ENCODE measurements at regions not wholly inside any gene's neighbourhood (a gene's known extent, or its start where the extent isn't known, plus 50 kb on each side); places are given as distances from the start of the nearest gene placed in this dataset.
"Not testable (repeated sequence)": the region's sequence is repeated elsewhere in the genome, so short reads cannot be mapped to it uniquely, and the experiment has no call there.

DNA sequence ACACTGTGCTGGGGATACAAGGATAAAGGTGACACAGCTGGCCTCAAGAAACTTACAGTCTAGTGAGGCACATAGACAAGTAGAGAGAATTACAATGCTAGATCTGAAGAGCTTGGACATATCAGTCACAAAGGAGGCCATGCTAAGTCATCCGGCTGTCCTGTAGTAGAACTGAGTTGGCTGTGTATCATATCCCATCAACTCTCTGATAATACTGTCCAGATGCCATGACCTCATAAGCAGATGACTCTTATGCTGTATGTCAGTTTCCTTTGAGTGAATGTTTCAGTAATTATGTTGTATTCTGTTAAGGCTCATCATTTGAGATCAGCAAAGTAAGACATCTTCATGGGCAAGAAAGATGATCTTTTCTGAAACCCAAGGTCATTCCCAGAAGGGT is 442.9 kb downstream of the MID1IP1 start:
- DNase-seq, result no peak

DNA sequence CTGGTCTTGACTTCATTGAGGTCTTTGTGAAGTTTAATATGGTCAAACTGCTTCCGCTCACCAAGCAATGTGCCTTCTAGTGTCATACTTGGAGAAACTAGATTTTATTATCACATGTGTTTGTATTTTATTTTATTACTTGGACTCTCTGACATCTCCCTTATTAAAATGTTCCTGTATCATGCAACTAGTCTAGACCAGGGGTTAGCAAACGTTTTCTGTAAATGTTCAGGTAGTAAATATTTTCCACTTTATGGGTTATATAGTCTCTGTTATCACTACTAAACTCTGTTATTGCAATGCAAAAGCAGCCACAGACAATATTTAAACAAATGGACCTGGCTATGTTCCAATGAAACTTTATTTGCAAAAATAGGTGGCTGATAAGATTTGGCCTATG is 443.8 kb downstream of the MID1IP1 start:
- DNase-seq, result no peak

DNA sequence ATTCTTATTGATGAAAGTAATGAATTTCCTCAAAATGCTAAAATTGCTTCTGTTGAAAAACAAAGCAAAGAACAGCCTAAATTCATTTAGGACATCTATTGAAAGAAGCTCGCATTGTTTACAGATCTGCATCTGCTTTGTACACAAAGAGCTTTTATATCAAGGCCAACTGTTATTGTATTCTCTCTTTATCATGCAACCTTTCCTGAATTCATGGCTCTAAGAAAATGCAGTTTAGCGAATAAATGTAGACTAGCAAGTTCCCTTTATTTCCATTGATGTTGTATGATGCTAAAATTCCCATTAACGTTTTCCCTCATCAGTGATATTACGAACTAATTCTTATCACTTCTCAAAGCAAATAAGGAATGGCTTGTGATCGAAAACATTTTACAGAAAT is 446.3 kb downstream of the MID1IP1 start:
- no peak for DNase-seq

DNA sequence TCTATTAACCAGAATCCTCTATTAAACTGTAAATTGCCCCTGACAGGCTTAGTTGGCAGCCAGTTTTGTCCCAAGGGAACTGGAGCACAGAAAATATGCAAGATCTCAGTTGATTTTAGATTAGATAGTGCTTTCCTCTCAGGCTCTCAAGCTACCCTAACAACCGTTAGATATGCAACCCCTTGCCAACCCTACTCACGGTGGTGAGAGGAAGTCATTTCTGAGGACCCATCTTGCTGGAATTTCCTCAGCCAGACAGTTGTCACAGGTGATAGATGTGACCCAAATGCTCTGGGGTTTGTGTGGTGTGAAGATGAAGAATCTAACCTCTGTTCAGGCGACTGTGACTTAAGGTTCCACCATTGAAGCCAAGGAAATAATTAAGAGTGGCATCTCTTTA is 447.1 kb downstream of the MID1IP1 start:
- no peak for DNase-seq

DNA sequence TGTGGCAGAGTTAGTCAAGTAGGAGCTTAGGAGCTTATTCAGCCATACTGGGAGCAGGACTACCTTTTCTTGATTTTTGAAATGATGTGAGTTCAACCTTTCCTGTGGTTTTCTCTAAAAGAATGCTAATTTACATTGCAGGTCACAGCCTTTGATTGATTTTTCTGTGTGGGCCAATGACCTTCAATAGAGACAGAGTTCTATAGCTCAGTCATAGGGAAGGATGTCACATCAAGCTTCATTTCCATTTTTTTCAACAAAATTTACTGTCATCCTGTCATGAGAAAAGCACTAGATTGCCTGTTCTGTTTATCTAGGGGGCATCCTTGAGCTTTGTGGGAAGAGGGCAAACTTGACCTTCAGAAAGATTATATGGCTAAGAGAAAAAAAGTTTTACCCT is 448.7 kb downstream of the MID1IP1 start:
- no peak for DNase-seq

DNA sequence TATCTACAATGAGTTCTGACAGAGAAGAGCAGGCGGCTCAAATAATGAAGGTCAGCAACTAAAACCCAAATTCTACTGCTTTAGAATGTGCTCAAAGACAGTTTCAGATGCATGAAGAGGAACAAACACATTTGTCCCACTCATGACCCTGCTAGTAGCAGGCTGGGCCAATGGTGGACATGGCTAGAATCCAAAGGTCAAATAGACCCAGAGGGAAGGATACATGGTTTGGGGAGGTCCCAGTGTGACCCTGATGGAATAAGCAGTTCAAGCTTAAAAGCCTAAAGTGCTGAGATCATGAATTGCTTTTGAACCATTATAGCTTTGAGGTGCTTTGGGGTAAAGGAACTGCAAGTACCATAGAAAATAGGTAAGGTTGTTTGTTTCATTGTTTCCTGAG is 450.7 kb downstream of the MID1IP1 start:
- no peak for DNase-seq

DNA sequence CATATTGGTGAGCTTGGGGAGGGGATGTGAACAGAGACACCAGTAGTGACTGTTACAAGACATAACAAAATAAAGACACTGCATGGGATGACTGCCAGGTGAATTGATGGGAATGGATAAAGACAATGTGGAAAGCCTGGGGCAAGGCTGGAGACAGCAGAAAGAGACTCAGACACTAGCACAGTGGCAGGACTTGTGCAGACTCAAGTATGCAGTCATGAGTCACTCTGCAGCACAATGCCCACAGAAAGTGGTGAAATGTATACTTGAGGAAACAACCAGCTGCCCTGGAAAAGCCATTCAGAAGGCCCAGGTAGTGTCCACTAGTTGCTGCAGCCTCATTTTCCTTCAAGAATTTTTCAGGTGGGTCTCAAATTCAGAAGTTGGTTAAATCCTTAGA is 452.3 kb downstream of the MID1IP1 start:
- no peak for DNase-seq

DNA sequence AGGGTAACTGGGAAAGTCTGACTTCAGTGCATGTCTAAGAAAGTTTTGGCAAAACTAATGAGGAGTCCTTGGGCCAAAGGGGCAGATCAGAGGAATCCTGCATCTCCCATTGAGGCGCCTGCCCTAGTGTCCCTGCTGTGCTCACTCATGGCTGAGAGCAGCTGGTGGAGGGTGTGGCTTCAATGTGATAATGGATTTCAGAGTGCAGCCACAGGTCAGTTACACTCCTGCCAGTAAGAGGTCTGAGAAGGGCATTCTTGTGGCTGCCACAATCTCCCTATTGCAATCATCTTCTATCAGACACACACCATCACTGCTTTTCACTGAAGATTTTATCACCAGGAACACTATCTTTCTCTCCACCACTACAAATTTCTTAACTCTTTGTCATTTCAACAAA is 457.1 kb downstream of the MID1IP1 start:
- peak; percentile 15 for DNase-seq

DNA sequence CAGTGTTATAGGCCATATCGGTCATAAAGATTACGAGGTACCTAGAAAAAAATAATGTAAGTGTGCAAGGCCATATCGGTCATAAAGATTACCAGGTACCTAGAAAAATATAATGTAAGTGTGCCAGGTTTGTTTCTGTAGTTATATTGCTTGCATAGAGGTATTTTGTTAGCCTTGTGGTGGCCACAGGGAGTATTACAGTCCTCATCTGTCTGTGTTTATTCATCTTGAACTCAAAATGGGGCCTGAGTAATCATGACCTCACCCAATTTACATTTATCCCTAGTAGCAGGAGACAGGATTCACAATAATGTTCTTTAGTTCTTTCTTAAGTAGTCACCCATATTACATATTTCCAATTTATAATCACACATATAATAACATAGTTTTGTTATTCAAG is 459.7 kb downstream of the MID1IP1 start:
- DNase-seq, result no peak

DNA sequence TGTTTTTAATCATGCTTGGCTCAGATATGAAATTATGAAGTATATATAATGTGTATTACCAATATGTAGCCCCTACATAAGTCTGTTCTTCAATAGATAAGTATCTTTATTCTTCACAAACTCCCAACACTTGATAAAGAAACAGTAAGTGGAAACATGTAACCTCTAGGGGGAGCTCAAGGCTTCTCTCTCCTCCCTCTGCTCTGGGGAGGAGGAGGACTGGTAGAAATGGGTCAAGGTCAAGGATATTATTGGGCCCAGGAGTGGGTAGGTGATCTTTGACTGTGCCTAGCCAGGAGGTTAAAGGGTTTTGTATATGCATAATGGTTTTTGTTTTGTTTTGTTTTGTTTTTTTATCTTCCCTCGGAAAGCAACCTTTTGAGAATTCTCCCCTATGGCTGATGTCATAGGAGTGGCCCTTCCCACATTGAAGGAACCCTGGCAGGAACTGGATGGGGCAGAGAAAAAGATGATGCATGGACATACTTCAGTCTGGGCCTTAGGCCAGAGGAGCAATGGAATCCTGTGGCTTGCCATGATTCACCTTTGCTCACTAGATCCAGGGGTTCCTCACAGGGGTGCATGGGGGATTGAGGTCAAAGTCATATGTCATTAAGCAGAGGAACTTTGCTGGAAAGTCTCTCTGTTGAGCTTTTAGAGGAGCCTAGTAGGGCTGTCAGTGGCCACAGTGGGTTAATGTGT is 460.3 kb downstream of the MID1IP1 start:
- peak; percentile 34 for DNase-seq

DNA sequence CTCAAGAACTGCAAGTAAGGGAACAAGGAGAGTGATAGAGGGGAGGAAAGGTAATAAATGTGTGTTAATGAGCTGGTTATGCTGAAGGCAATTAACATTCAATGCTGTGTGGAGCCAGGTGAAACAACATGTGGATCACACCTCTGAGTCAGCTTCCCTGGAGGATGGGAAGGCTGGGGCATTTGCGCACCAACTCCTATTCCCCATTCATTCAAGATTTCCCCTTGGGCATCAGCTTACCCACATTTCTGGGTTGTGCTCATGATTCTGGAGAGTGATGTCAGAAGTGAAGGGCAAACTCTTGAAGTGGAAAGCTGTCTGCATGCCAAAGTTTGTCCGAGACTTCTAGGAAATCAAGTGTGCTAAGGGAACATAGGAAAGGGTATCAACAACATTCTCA is 461.4 kb downstream of the MID1IP1 start:
- DNase-seq, result no peak

DNA sequence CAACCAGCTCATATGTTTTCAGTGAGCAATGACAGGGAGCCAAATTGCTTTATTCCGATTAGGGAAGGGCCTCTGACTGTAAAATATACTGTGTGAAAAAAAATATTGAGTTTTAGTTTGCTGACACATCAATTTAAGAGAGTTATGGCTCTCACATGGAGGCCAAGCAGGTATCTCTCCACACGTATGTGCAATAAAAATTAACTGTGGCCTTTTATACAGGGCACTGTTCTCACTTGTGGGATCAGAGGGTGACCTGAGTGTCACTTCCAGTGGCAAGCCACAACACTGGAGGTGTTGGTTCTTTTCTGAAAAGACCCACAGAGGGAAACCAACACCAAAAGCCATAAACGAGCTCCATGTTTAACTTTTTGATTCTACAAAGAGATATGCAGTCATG is 462.8 kb downstream of the MID1IP1 start:
- no peak for DNase-seq

DNA sequence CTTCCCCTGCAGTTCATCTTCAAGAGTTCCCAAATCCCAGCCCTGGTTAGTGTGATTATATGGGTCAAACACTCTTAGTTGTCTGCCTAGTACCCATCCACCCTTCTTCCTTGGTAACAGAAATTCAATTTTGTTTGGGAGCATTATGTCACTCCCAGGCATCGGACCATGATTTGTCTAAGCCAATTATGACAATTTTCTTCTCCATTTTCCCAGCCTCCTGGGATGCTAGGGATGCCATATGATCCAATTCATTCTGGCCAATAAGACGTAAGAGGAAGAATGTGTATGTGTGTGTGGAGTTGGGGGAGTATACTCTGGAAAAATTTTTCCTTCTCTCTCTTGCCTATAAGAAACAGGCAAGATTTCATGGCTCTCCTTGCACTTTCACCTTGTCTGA is 465.9 kb downstream of the MID1IP1 start:
- no peak for DNase-seq

DNA sequence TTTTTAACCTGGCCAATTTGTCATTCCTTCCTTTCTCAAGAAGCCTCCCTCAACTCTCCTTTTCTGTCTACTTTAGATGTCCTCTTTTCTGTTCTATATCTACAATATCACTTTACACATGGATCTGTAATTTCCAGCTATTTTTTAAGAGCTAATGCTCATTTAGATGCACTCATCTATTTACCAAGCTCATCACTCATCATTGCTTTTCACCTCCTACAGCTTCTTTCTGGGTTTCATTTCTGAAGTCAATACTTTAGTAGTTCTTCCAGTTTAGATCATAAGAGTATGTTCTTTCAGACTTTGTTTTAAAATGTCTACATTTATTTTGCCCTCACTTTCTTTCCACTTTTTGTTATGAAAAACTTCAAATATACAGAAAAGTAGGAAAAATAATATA is 466.9 kb downstream of the MID1IP1 start:
- DNase-seq, result no peak

DNA sequence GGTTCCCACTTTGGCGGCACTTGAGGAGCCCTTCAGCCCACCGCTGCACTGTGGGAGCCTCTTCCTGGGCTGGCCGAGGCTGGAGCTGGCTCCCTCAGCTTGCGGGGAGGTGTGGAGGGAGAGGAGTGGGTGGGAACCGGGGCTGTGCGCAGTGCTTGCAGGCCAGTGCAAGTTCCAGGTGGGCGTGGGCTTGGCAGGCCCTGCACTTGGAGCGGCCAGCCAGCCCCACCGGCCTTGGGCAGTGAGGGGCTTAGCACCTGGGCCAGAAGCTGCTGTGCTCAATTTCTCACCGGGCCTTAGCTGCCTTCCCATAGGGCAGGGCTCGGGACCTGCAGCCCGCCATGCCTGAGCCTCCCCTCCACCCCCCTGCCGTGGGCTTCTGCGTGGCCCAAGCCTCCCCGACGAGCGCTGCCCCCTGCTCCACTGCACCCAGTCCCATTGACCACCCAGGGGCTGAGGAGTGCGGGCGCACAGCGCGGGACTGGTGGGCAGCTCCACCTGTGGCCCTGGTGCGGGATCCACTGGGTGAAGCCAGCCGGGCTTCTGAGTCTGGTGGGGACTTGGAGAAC is 474.3 kb downstream of the MID1IP1 start:
- no peak for DNase-seq

DNA sequence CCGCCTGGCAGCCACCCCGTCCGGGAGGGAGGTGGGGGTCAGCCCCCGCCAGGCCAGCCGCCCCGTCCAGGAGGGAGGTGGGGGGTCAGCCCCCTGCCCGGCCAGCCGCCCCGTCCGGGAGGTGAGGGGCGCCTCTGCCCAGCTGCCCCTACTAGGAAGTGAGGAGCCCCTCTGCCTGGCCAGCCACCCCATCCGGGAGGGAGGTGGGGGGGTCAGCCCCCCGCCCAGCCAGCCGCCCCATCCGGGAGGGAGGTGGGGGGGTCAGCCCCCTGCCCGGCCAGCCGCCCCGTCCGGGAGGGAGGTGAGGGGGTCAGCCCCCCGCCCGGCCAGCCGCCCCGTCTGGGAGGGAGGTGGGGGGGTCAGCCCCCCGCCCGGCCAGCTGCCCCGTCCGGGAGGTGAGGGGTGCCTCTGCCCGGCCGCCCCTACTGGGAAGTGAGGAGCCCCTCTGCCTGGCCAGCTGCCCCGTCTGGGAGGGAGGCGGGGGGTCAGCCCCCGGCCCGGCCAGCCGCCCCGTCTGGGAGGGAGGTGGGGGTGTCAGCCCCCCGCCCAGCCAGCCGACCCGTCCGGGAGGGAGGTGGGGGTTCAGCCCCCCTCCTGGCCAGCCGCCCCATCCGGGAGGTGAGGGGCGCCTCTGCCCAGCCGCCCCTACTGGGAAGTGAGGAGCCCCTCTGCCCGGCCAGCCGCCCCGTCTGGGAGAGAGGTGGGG is 476.6 kb downstream of the MID1IP1 start:
- DNase-seq, result not testable (repeated sequence)

DNA sequence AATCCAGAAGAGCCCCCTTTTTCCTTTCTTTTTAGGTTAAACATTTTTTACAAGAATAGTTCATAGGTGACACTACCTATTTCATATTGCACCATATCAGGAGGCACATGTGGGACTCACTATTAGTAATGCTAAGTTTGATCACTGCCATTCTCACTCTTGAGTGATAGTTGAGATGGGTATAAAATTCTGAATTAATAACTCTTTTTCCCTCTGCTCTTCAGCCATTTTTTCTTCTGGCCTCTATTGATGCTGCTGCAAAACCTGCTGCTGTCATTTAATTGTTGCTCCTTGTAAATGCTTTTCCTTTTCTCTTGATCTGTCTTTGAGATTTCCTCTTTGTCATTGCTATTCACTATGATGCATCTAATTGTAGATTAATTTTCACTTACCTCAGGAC is 482.0 kb downstream of the MID1IP1 start:
- no peak for DNase-seq

DNA sequence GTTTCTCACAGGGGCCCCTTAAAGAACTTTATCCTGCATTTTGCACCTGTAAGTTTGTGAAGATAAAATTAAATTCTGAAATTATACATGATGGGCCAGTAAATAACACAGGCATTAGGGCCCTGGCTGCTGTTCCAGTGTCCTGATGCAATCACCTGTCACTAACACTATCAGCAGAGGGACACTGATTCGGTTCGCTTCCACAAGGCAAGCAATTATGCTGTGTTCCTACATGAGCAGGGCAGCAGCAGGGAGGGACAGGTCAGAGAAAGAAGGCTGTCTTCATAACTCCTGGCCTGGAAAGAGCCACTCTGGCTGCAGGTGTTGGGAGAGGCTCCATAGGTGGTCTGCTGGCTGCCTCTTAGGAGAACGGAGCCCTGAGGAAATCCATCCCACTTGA is 487.3 kb downstream of the MID1IP1 start:
- DNase-seq, result no peak

DNA sequence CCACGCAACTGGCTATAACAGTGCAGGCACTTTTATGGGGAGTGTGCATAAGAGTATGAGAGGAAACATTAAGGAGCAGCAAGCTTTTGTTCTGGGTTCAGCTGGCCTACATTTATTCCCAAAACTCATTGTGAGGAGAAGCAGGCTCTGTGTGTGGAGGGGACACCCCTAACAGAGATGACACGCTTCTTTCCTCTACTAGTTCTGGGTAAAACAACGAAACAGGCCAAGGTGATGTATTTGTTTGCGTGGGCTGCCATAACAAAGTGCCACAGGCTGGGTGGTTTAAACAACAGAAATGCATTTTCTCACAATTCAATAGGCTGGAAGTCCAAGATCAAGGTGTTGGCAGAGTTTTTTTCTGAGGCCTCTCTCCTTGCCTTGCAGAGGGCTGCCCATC is 488.6 kb downstream of the MID1IP1 start:
- DNase-seq, result no peak

DNA sequence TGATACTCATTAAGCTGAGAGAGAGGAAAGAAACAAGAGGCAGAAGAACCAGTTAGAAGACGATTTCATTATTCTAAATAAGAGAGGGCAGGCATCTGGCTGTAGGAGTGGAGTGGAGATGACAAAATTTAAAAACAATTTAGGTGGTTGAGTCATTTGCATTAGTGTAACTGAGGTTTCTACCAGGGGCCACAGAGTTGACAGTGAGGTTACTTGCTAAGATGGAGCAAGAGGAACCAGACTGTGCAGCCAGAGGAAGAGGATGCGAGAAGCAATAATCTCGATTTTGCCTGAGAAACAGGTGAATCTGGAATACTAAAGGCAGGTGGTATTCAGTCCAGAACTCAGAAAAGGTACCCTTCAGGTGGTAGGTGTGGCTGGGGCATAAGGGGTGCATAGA is 491.9 kb downstream of the MID1IP1 start:
- DNase-seq, result no peak

DNA sequence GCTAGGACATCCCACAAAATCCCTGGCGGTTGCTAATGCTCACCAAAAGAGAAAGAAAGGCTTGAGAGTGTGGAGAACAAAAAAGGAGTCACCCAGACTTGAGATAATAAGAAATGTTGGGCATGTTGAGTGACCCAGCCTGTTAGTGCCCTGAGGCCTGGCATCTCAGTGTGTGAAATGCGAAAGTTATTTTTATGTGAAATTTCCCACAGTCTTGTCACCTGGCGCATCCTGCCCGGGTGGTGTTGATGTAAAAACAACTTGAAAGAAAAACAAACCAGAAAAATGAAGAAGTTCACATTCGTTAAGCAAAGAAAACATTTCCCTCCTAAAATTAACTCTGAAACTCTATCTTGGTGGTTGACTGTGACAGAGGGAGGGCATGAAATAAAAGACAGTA is 495.2 kb downstream of the MID1IP1 start:
- no peak for DNase-seq

DNA sequence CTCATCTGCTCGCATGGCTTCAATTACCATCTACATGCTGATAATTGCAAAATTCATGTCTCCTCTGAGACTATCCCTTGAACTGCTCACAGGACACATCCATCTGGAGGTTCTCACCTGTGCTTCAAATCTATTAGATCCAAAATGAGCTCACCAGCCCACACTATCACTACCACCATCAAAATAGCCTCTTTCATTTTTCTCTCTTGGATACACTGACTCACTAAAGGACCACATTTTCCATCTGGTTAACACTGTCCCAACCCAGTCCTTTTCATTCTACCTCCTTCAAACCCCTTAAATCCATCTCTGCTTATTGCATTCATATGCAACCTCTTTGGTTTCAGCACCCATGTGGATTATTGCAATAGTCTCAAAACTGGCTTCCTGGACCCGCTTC is 497.6 kb downstream of the MID1IP1 start:
- DNase-seq, result peak; percentile 4

DNA sequence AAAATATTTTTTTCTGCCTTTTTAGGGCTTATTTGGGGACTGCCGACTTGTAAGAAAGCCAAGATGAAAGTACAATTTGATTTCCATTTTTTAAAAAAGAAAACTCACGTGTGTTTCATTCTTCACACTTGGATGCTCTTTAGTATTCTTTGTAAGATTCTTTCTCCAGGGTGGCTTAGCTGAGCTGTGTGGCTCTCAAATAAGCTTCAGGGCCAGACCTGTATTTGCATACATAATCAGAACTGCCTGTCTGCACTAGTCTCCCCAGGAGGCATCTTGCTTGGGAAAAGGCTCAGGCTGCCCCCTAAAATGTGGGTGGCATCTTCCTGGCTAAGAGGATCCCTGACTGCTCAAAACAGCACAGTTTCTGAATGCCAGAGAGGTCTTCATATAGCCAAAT is 498.4 kb downstream of the MID1IP1 start:
- no peak for DNase-seq

DNA sequence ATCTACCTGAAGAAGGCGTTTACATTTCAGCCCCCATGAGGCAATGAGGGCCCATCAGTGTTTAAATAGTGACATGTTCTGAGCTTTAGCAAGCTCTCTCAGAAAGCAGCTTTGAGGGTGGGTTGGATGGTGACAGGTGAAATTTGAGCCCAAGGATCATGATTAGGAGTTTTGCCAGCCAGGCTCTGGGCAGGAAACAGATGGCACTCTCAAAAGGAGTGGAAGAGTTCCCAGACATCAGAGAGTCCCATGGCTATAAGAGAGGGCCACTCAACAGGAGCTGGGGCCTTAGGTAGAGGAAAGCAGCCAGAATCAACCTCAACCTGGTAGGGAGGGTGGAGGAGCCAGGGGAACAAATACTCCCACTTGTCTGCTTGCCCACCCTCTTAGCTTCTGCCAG is 499.8 kb downstream of the MID1IP1 start:
- DNase-seq, result peak; percentile 96

DNA sequence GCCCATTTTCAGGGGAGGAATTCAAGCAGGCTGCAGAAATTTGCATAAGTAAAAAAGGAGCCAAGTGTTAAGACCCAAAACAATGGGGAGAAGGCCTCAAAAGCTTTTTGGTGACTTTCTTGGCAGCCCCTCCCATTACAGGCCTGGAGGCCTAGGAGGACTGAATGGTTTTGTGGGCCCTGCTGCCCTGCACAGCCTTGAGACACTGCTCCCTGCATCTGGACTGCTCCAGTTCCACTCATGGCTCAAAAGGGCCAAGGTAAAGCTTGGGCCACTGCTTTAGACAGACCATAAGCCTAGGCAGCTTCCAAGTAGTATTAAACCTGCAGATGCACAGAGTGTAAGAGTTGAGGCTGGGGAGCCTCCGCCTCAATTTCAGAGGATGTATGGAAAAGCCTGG is 501.6 kb downstream of the MID1IP1 start:
- no peak for DNase-seq

Data from NCI-H2171 treated with DMSO at 0.1 percent for 48 hours (cell line).